ENCODE measurements at regions not wholly inside any gene's neighbourhood (a gene's known extent, or its start where the extent isn't known, plus 50 kb on each side); places are given as distances from the start of the nearest gene placed in this dataset.
"Not testable (repeated sequence)": the region's sequence is repeated elsewhere in the genome, so short reads cannot be mapped to it uniquely, and the experiment has no call there.

DNA sequence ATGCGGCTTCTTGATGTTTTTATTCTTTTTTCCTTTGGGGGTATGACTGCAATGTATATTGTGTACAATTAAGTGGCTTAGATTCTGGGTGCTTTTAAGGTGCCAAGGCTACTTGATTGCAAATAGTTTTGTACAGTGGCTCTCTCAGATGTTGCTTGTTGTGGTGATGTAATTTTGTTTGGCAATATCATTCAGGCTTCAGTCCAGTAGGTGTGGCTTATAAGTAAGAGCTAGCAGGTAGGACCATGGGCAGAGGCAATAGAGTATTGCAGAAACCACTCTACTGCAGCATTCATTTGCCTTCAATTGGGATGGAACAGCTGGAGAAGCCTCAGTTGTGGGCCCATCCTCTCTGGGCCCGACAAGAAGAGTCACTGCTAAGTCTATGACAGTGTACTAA lies 407.9 kb upstream of the MAN1A1 start:
- ChIA-PET CTCF (no interaction called here), POLR2A (no interaction called here)
- DNase-seq (ENCODE audit: extremely low spot score): no peak
- TF ChIP-seq, protein P1, sequence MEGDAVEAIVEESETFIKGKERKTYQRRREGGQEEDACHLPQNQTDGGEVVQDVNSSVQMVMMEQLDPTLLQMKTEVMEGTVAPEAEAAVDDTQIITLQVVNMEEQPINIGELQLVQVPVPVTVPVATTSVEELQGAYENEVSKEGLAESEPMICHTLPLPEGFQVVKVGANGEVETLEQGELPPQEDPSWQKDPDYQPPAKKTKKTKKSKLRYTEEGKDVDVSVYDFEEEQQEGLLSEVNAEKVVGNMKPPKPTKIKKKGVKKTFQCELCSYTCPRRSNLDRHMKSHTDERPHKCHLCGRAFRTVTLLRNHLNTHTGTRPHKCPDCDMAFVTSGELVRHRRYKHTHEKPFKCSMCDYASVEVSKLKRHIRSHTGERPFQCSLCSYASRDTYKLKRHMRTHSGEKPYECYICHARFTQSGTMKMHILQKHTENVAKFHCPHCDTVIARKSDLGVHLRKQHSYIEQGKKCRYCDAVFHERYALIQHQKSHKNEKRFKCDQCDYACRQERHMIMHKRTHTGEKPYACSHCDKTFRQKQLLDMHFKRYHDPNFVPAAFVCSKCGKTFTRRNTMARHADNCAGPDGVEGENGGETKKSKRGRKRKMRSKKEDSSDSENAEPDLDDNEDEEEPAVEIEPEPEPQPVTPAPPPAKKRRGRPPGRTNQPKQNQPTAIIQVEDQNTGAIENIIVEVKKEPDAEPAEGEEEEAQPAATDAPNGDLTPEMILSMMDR (IDR thresholded peaks at IDR 0.05; ENCODE audit: control extremely low read depth, extremely low read depth, low read depth, missing control alignments): no peak

DNA sequence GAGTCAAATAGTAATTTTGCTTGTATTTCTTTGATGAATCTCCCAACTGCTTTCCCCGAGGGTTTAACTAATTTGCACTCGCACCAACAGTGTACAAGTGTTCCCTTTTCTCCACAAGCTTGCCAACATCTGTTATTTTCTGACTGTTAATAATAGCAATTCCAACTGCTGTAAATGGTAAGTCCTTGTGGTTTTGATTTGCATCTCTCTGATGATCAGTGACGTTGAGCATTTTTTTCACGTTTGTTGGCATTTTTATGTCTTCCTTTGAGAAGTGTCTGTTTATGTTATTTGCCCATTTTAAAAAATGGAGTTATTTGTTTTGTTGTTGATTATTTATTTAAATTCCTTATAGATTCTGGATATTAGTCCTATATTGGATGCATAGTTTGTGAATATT lies 399.8 kb upstream of the MAN1A1 start:
- POLR2A ChIA-PET: no interaction called here
- CTCF ChIA-PET: no interaction called here
- no peak for DNase-seq (ENCODE audit: extremely low spot score)
- TF ChIP-seq, protein P1 (IDR thresholded peaks at IDR 0.05; ENCODE audit: control extremely low read depth, extremely low read depth, low read depth, missing control alignments): no peak

DNA sequence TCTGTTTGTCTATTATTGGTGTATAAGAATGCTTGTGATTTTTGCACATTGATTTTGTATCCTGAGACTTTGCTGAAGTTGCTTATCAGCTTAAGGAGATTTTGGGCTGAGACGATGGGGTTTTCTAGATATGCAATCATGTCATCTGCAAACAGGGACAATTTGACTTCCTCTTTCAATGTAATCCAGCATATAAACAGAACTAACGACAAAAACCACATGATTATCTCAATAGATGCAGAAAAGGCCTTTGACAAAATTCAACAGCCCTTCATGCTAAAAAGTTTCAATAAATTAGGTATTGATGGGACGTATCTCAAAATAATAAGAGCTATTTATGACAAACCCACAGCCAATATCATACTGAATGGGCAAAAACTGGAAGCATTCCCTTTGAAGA lies 399.0 kb upstream of the MAN1A1 start:
- POLR2A ChIA-PET; DNase-seq (ENCODE audit: extremely low spot score): not testable (repeated sequence)

DNA sequence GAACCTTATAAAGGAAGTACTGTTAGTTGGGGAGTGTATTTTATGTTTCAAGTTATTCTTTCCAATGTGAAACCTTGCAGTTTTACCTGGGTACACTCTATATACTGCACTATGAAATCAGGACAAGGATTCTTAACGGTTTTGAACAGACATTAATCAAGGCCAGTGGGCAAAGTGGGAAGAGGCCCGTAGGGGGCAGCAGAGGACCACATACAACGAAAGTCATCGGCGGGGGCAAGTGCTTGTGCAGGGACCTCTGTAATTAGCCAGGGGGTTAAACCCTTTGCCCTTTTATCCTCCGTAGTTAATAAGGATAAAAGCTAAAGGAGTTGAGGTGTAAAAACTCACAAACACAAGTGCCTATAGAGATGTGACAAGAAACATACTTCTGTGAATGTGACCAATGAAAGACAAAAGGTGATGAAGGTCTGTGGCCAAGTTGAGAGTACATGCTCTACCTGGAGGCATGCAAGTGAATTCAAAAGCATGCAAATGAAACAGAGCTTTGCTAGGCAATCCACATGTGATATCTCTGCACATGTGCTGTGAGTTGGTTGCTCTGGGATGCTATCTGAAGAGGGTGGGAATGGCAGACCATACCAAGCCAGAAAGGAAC lies 392.7 kb upstream of the MAN1A1 start:
- peak; percentile 25 for DNase-seq (ENCODE audit: extremely low spot score)
- CTCF ChIA-PET: interaction anchor here (0.6 to 2.1 kb wide), 11 partner anchors 10 to 593 kb away, joined by 3 to 7 read pairs (median 3); no protein-coding TSS in a partner anchor

More for the DNA sequence above, 399.0 kb upstream of the MAN1A1 start:
- CTCF ChIA-PET: not testable (repeated sequence)

DNA sequence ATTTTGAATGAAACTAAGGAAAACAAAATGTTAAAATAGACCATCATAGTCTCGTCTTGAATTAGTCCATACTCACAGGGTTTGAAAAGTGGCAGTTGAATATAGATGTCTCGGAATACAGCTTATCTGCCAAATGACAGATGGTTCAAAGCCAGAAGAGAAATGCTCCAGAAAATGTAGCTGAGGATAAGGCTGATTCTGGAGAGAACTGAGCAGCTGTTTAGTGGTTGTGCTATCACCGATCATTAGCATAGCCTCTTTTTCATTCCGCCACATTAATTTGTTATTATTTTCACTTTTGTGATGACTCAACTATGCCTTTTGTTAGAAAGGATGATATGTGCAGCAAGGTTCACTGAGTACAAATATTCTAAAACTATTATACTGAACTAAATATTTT lies 390.2 kb upstream of the MAN1A1 start:
- no peak for DNase-seq (ENCODE audit: extremely low spot score)
- ChIA-PET POLR2A (no interaction called here), CTCF (interaction anchor here (1.2 kb wide), 1 partner anchor 11 kb away, joined by 3 read pairs; no protein-coding TSS in a partner anchor)
- TF ChIP-seq, protein P1 (IDR thresholded peaks at IDR 0.05; ENCODE audit: control extremely low read depth, extremely low read depth, low read depth, missing control alignments): no peak

More for the DNA sequence above, 392.7 kb upstream of the MAN1A1 start:
- TF ChIP-seq, protein P1 (IDR thresholded peaks at IDR 0.05; ENCODE audit: control extremely low read depth, extremely low read depth, low read depth, missing control alignments): peak; percentile 93
- POLR2A ChIA-PET: no interaction called here

DNA sequence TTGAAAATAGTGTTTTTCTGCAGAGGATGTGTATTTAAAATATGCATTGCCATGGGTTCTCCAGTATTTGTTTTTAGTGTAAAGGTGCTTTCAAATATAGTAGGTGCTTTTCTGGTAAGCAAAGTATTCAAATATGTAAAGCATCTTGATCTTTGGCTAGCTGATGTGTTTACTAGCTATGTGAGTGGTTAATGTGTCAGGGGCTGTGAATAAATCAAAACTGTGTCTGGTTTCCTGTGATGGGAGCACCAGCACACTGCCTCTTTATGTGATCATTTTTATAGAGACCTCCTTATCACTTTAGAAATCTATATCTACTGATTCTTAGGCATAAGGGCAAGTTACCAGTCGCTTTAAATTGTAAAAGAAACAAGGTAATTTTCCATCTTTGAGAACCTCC lies 388.9 kb upstream of the MAN1A1 start:
- DNase-seq (ENCODE audit: extremely low spot score): no peak
- TF ChIP-seq, protein P1 (IDR thresholded peaks at IDR 0.05; ENCODE audit: control extremely low read depth, extremely low read depth, low read depth, missing control alignments): no peak
- ChIA-PET CTCF (no interaction called here), POLR2A (no interaction called here)

DNA sequence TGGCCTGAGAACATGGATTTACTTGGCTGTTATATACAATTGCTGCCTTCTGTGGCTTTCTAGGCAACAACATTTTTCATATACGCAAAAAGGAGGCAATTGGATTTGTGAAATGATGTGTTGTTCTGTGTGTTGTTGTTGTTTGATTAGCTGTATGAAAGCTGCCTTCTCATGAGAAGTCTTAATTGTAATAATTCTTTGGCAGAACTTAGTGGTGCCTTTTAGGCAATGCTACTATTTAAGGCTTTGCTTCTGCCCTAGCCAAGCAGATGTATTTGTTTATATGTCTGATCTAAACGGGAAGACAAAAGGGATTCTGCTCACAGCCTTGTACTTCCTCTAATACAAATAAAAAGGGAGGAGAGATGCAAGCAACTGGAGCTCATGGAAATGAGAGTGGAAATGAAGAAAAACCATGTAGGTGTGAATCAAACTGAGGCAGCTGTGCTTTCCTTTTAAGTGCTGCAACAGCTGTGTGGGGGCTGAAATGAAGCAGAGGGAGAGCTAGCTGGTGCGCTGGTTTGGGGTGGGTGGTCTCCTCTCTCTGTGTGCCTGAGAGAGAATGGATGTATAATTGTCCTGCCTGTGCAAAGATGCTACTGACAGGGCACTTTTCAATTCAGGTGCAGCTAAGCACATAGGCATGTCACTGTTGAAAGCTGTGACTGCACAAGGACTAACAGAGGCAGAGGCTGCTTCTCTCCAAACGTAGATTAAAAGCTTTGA lies 386.9 kb upstream of the MAN1A1 start:
- TF ChIP-seq, protein P1 (IDR thresholded peaks at IDR 0.05; ENCODE audit: control extremely low read depth, extremely low read depth, low read depth, missing control alignments): no peak
- CTCF ChIA-PET: no interaction called here
- POLR2A ChIA-PET: no interaction called here
- no peak for DNase-seq (ENCODE audit: extremely low spot score)

Data from GM10248 (cell line).